AG10803 (cell line): ENCODE measurements at regions not wholly inside any gene's neighbourhood (a gene's known extent, or its start where the extent isn't known, plus 50 kb on each side); places are given as distances from the start of the nearest gene placed in this dataset.

Experiments used
- DNase-seq: peaks from one replicate; pipeline ENCODE4 v3.0.0; 2010; ENCODE audit warnings: low read depth
- H3K4me3 ChIP-seq: 2 replicates; pipeline ENCODE4 v1.5.1; 2011; ENCODE audit warnings: mild to moderate bottlenecking, low read length, control low read depth
- CTCF ChIP-seq: conservative IDR thresholded peaks from 2 replicates; pipeline ENCODE4 v1.5.1; 2011; ENCODE audit warnings: mild to moderate bottlenecking, low read length, control low read depth, inconsistent platforms

DNA sequence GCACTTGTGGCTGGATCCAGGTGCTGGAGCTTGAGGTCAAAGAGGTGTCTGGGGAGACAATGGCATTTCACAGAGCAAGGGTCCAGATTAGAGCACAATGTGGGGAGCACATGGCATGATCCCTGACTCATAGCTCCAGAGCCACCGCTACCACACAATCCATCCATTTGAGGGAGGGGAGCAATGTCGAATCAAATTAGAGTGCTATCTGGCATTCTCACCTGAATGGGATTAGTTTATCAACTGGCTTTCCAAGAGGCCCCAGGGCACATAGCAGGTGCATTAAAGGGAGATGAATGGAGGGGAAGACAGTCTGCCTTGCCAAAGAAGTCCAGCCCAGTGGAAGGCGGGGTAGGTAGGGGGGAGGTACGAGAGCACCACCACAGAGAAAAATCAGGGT is 194.4 kb upstream of the GPR12 start:
- no peak overlapping the region for H3K4me3 ChIP-seq
- no peak for DNase-seq
- TF ChIP-seq CTCF = no peak

- DNase-seq = no peak
- no peak for TF ChIP-seq CTCF
- H3K4me3 ChIP-seq = no peak overlapping the region
These were observed 192.7 kb upstream of the GPR12 start for GRCh38 chr13:26953291-26953690.

- DNase-seq = no peak
- H3K4me3 ChIP-seq = no peak overlapping the region
- no peak for TF ChIP-seq CTCF
These were observed 192.1 kb upstream of the GPR12 start for GRCh38 chr13:26952551-26953143.

DNA sequence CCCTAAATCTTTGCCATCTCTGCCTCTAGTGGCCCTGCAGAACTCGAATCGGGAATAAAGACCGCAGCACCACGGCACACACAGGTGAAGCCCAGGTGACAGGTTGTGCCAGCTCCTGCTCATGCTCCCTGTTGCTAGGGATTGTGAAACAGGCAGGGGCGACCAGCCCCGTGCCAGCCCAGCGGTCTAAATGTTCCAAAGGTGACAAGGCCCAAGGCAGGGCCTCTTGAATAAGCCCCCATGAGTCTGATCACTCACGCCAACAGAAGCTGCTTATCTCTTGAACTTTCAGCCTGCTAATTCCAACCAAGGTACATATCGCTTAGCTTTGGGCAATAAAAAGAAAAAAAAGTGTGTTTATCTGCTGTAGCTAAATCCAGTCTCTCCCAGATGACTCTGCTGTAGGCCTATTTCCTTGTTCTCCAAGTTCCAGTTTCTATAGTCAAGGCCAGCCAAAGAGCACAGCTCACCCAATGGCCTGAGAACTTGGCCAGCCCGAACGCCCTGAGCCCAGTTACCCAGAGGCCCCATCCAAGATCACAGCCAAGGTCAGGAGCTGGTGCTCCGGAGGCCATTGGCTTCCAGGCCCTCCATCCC is 191.1 kb upstream of the GPR12 start:
- no peak for DNase-seq
- H3K4me3 ChIP-seq = no peak overlapping the region
- TF ChIP-seq CTCF = no peak

- DNase-seq = no peak
- H3K4me3 ChIP-seq = no peak overlapping the region
- no peak for TF ChIP-seq CTCF
These were observed 190.4 kb upstream of the GPR12 start for GRCh38 chr13:26950968-26951367.

- no peak for DNase-seq
- no peak for TF ChIP-seq CTCF
- H3K4me3 ChIP-seq = no peak overlapping the region
These were observed 190.0 kb upstream of the GPR12 start for GRCh38 chr13:26950546-26950945.

DNA sequence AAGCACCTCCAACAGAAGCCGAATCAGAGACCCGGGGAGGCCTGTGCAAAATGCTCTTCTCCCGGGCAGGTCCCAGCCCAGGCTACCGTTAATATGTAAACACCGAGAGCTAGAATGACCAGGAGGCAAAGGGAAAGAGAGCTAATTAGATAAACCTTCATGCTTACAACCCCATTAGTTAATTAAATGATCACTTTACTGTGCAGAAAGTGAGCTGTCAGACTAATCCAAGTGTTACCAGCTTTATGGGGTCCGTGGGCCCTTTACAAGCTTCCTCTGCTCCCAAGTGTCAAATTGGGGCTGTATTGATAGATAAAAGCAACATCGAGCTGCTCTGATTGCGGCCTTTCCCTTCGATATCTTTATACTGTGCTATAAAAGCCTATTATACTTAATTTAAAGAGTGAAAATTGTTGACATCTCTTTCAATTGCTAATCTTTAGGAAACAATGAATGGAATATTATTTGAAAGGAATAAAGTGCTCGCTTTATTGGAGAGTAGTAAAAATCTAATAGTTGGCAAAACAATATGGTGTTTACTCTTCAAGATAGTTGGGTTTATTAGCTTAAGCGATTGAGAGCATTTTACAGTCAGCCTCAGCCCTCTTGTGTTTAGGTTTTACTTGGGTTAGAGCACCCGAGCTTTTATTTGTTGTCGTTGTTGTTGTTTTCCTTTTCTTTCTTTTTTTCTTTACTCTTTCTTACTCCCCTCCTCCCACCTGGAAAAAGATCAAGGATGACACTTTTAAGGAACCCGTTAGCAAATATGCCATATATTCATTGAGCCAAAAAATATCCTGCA is 189.3 kb upstream of the GPR12 start:
- no peak for TF ChIP-seq CTCF
- H3K4me3 ChIP-seq = no peak overlapping the region
- no peak for DNase-seq
